ENCODE measurements at regions not wholly inside any gene's neighbourhood (a gene's known extent, or its start where the extent isn't known, plus 50 kb on each side); places are given as distances from the start of the nearest gene placed in this dataset.

DNA sequence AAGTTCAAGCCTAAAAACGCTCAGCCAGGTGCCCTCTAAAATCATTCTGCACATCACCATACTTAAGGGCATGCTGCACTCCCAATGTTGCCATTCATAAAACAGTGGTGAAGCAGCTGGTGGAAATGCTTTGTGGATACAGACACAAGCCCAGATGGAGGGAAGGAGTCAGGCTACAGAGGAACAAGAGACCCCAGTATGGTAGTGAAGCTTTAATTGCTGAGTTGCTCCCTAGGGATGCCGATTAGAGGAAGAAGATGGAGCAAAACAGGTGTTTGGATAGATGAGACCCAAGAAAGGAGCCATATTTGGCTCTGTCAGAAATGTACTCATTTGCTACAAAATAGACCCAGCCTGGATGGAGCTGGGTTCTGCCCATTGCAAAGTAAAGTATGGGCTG, 230.5 kb downstream of the NSG2 start:
- TF ChIP-seq POLR2AphosphoS5 (IDR thresholded peaks at IDR 0.05; ENCODE audit: low read depth, low read length), result no peak
- no peak for TF ChIP-seq POLR2A (IDR thresholded peaks at IDR 0.05; ENCODE audit: low read depth, low read length)

Measured in GM12891 (cell line).